Upper lobe of left lung (tissue), 4 donors: ENCODE measurements at regions not wholly inside any gene's neighbourhood (a gene's known extent, or its start where the extent isn't known, plus 50 kb on each side); places are given as distances from the start of the nearest gene placed in this dataset.

ENCODE experiments used
- EP300 ChIP-seq, 4 donors: sonication (generic); formaldehyde crosslinking; IDR thresholded peaks; one replicate each; pipeline ENCODE4 v1.5.1; 2017; ENCODE audit warnings: antibody characterized with exemption in 4 of 4, control low read depth in 2 of 4
- TF ChIP-seq, protein P1 (sequence below), 6 experiments: fragments of 450-650 bp in 4 of 6; fragments of 200-600 bp in 2 of 6; sonication (generic) in 2 of 6; IDR thresholded peaks; one replicate each; pipeline ENCODE4 v1.5.1; 2016 to 2019; ENCODE audit warnings: antibody characterized with exemption in 6 of 6

DNA sequence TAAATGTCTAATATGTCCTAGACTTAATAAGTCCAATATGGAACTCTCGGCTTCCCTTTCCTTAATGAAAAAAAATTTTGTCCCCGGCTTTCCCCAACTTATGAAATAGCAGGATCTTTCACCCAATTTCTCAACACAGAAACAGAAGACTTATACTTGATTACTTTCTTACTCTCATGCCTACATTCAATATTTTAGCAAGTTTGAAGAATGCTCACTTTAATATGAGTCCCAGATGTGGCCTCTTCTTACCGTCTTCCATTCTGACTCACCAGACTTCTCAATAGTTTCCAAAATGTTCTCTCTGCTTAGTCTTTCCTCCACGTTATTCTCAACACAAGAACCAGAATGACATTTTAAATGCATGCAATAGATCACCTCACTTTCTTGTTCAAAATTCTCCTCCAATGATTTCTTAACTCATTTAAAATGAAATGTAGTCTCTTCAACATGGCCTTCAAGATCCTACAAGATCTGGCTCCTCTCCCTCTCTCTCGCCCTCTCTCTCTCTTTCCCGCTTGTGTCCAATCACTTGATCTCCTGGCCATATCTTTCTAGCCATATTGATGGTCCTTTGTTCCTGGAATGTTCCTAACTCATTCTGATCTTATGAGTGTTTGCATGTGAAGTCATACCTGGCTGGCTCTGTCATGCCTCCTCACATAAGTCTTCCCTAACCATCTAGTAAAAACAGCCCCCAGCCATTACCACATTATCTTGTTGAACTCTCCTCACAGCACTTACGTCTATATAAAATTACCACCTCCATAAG is 119.7 kb upstream of the FAM3C start:
- TF ChIP-seq EP300 (IDR thresholded peaks at IDR 0.05) = no peak
- TF ChIP-seq, protein P1, sequence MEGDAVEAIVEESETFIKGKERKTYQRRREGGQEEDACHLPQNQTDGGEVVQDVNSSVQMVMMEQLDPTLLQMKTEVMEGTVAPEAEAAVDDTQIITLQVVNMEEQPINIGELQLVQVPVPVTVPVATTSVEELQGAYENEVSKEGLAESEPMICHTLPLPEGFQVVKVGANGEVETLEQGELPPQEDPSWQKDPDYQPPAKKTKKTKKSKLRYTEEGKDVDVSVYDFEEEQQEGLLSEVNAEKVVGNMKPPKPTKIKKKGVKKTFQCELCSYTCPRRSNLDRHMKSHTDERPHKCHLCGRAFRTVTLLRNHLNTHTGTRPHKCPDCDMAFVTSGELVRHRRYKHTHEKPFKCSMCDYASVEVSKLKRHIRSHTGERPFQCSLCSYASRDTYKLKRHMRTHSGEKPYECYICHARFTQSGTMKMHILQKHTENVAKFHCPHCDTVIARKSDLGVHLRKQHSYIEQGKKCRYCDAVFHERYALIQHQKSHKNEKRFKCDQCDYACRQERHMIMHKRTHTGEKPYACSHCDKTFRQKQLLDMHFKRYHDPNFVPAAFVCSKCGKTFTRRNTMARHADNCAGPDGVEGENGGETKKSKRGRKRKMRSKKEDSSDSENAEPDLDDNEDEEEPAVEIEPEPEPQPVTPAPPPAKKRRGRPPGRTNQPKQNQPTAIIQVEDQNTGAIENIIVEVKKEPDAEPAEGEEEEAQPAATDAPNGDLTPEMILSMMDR (IDR thresholded peaks at IDR 0.05) = no peak
